Renal pelvis (tissue), 1 donor: ENCODE measurements at regions not wholly inside any gene's neighbourhood (a gene's known extent, or its start where the extent isn't known, plus 50 kb on each side); places are given as distances from the start of the nearest gene placed in this dataset.

Experiments used
- DNase-seq: peaks from one replicate; pipeline ENCODE4 v3.0.0-alpha.2; 2013

DNA sequence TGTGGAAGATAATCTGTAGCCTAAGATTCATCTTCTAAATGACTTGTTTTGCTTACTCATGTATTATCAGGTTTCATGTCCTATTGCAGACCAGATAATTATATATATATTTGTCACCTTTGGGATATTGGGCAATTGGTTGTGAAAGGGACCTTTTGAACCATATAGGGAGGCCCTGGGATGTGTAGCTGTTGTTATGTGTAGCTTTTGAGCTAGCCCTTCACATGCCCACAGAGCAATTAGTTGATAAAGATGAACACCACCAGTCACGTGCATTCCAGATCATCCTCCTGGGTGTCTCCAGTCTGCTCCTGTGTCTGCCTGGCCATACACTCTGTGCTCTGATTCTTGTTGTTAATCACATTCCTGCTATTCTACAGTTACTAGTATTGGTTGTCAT lies 431.2 kb upstream of the FBXO33 start:
- DNase-seq, result no peak

DNA sequence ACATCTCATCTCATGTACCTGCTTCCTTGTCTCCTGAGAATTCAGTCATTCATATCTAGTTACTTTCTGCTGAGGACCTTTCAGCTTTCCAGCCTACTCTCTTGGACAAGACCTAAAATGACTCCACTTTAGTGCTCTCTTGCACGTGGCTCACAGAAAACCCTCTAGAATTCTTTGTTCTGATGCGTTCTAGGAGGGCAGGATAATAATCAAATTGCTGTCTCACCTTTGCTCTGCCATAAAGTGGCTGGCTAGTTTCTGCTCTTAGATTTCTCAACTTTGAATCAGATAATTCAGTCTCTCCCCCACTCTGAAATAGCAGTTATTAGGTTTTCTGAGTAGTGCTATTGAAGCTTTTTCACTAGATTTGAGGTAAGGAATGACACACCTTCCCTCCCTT lies 429.5 kb upstream of the FBXO33 start:
- DNase-seq, result no peak

DNA sequence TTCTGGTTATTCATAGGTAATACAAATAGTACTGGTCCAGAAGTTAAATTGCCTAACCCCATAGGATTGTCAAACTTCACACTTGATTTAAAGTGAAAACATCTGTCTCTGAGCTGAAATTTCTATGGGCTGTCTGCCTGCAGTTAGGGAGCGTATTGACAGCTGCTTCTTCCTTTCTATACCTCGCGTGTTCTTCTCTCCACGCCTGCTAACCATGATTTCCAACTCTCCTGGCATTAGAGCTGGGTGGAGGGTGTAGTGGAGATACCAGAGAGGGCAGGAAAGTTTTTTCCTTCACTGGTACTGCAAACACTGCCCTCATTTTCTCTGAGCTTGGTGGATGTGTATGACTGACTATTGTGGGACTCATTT lies 429.0 kb upstream of the FBXO33 start:
- no peak for DNase-seq

DNA sequence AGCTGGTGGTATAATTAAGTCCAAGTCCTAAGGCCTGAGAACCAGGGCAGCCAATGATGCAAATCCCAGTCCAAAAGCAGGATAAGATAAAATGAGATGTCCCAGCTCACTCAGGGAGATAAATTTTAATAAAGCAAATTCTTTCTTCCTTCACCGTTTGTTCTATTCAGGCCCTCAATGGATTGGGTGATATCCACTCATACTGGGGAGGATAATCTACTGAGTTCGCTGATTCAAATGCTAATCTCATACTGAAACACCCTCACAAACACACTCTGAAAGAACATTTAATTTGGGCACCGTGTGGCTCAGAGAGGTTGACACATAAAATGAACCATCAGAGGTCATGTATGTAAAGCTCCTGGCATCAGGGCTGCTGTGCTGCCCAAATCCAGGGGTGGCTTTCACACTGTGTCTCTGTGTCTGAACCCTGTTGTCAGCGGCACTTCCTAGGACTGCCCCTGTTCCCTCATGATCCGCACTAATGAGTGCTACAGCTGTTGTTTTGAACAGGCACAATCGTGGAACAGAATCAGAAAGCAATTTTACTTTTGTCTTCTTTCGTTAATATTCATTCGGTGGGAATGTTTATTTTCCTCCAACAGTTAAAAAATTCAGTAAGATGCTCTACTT lies 428.5 kb upstream of the FBXO33 start:
- no peak for DNase-seq

DNA sequence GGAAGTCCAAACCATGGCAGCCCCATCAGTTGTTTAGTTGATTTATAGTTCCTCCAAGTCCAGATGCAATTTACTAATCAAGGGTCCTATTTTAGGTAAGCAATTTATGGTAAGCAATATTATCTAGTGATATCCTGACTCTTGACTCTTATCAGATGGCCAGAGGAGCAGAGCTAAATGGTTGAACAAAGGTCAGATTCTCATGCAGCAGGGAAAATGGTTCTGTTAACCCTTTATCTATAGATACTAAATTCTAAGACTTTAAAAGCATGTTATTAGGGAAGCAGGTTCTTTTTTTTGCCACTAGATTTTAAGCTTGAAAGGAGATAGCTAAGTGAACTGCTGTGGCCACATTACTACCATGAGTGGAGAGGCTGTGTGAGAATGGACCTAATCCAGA lies 427.1 kb upstream of the FBXO33 start:
- no peak for DNase-seq

DNA sequence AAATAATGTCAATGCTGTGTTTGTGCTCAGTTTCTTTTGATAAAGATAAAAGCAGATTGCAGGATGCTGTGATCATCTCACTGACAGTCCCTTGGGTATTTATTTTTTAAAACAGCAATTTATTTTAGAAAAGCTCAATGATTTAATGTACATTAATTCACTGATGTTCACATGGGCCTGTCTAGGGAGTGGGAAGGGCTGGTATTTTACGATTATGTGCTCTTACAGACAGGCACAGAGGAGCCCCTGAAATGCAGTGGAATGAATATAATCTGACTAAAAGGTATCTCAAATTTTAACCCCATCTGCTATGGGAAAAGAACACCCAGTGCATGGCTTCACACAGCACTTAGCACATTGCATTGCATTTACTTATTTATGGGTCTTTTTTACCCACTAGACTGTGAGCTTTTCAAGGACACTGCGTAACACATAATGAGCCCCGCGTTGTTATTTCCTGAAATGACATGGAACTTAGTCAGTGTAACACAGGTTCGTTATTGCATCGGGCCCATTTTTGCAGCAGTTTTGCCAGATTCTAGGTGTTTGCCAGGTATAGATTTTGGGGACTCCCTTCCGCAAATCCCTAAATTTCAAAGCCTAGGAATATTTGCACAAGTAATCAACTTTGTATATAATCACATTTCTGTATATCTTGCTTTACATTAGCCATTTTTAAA lies 425.3 kb upstream of the FBXO33 start:
- DNase-seq, result no peak

DNA sequence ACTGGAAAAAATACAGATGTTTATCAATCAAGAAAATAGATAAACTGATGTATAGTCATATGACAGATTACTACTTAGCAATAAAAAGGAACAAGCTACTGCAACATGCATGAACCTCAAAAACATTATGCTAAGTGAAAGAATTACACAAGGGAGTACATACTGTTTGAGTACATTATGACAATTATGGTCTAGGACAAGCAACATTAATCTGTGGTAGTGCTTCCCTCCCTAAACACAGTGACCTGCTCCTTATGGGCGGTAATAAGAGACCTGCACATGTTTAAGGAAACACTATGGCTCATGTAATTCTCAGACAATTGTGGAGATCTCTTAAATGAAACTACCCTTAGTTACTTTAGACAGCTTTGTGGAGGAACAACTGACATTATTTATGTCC lies 421.2 kb upstream of the FBXO33 start:
- DNase-seq, result no peak

DNA sequence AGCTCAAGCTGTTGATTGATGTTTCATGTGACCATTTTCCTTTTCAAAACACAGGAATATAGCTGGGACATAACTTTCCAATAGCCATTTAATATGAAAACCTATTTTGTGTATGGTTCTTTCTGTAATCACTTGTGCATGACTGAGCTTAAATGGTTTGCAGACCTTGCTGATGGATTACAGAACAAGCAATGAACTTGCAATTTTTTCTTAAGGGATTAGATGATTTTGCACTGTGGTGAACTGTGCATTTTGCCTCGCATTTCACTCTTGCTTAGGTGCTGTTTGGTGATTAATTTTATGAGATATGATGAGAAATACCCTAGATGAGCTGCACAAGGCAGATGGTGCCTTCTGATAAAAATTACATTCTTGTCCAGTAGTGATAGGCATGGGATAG lies 419.0 kb upstream of the FBXO33 start:
- no peak for DNase-seq

DNA sequence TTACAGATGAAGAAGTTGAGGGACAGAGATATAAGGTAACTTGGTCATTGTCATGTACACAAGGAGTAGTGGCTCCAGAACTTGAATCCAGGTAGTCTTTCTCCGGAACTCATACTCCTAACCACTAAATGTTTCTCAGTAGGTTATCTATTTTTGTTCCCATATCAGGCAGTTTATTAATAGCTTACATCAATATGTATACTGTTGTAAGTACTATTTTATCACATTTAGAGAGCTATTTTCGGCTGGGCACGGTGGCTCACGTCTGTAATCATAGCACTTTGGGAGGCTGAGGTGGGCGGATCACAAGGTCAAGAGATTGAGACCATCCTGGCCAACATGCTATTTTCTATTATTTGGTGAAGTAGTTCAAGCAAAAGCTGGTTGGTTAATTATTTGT lies 415.6 kb upstream of the FBXO33 start:
- no peak for DNase-seq

DNA sequence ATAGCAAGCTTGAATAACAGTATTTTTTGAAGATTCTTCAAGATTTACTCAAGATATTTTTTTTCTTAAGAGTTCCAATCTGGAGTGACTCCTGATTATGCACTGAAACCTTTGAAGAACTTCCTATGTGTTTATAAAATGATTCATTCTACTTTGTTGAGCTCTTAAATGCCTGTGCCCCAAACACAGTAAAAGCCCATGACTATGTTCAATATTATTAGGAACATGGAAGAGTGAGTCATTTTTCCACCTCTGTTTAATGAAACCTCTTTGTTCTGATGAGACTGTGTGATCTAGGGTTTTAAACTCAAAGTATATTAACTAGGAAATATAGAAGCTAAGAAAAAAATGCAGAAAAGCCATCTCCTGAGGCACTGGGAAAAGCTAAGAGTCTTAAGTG lies 415.0 kb upstream of the FBXO33 start:
- DNase-seq, result no peak

DNA sequence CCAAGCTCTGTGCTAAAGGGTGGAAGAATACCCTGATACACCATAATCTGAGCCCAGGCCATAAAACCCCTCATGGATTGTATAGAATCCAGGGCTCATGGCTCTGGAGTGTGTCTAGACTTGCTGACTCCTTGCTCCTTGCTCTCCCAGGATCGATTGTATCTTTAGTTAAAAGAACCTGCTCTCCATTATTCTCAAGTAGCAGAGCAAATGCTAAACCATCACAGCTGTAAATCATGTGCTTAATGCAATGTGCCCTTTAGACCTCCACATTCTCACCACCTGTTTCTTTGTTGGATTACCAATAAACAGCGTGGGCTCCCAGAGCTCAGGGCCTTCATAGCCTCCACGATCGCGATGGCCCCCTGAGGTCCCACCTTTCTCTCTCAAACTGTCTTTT lies 411.6 kb upstream of the FBXO33 start:
- no peak for DNase-seq

DNA sequence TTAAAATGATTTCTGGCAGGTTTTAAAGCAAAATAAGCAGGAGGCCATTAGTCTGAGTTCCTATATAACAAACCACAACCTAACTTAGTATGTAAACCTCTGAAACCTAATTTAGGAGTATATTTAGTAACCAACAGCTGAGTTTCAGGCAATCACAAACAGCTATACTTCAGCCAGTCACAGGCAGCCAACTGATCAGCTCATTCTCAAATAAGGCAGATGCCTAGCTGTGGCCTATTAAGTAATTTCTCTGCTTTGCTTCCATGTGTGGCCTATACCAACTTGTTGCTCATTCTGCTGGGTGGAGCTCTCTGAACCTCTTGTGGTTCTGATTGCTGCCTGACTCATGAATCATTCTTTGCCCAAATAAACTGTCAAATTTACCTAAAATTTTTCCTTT lies 408.9 kb upstream of the FBXO33 start:
- no peak for DNase-seq

DNA sequence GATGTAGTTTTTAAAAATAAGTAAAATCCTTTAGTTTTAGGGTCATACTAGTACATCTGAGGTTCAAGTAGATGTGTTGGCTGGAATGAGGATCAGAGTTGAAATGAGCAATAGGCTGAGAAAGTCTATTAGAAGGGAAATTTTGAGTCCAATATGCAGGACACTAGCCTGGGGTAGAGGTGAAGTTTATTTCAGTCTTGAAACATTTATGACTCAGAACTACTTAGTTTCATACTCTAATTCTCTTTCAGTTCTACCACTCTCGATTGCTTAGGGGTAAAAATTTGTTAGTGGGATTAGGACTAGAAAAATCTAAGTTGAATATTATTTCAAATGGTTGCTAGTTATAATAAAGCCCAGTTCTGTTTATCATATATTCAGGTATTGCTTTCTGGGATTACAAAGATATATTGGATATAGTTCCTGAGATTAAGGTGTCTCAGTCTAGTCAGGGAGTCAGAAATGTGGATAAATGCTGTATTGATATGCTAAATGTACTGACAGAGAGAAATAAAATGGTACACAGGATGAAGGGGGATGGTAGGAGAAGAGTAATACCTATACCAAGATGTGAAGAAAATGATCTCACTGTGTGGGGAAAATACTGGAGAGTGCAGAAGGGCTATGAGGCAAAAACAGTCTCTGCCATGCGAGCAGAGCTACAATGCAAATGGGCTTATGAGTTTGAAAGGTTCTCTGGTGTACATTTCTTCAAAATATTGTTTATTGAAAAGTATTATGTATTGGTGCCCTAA lies 395.8 kb upstream of the FBXO33 start:
- DNase-seq, result no peak

DNA sequence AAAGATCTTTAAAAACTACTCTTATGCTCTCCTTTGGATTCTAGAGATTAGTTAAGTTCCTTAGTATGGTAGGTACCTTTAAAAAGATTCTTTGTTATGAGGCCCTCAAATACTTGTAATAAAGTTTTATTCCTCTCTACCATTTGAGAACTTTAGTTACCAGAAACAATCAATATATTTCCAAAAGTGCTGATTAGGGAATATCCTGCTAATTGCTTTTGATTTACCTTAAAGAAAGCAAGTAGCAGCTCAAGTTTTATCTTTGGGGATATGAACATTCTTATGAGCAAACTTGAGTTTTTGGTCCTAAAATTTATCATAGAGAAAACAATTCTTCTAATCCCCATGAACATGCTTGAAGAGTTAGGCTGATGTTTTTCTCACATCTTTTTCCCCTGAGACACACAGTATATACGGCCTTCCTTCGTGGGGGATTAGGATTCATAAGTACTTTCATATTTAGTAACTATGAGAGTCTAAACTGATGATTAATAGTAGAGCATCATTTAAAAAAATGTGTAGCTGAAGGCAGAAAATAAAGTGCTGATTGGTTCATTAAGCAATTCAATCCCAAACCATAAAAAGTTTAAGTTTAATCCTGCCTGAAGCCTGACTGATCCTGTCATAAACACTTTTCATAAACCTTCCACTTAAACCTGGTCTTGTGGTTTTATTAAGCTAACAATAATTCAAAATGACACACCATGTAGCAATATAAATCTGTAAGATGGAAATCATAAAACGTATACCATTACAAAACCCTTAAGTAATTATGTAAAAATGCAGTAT lies 380.5 kb upstream of the FBXO33 start:
- no peak for DNase-seq

DNA sequence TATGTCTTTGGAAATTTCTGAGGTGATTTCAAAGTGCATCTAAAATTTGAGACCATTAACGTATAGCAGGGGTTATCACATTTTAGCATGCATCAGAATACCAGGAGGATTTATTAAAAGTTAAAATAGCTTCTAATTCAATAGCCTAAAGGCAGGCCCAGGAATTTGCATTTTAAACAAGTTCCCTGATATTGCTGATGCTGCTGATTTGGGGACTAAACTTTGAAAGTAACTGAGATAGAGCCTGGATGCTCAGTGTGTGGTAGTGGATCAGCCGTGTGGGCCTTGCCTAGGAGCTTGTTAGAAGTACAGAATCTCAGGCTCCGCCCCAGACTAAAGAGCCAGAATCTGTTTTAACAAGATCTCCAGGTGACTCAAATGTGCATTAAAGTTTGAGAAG lies 375.0 kb upstream of the FBXO33 start:
- no peak for DNase-seq

DNA sequence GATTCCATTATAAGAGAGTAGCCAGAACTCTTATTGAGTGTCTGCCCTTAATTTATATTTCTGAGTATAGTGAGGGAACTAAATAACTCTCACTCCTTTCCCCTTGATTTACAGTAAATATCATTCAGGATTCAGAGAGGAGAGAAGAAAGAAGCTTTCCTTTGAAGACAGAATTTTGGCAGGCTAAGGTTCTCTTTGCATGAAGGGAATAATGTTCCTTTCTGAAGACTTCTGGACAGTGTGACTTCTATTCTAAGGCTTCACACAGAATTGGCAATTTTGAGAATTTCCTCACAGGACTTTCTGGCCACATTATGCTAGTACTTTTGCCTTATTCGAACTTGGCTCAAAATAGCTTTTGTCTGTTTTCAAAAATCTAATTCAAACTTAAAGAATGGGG lies 352.2 kb upstream of the FBXO33 start:
- DNase-seq, result no peak

DNA sequence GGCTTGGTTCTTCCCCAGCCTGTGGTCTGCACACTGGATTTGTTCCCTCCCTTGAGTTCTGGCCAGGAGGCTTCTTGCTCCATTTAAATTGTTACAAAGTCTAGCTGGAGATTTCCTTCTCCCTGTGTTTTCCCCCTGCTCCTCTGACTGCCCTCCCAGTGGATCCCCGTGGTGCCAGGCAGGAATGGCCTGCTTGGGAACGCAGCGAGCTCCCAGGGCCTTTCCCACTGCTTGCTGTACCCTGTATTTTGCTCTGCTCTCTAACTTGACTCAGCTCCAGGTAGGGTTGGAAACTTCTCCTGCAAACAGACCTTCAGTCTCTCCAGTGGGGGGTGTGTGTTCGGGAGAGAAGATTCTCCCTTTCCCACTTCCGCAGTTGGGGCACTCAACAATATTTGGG lies 349.2 kb upstream of the FBXO33 start:
- DNase-seq, result no peak

DNA sequence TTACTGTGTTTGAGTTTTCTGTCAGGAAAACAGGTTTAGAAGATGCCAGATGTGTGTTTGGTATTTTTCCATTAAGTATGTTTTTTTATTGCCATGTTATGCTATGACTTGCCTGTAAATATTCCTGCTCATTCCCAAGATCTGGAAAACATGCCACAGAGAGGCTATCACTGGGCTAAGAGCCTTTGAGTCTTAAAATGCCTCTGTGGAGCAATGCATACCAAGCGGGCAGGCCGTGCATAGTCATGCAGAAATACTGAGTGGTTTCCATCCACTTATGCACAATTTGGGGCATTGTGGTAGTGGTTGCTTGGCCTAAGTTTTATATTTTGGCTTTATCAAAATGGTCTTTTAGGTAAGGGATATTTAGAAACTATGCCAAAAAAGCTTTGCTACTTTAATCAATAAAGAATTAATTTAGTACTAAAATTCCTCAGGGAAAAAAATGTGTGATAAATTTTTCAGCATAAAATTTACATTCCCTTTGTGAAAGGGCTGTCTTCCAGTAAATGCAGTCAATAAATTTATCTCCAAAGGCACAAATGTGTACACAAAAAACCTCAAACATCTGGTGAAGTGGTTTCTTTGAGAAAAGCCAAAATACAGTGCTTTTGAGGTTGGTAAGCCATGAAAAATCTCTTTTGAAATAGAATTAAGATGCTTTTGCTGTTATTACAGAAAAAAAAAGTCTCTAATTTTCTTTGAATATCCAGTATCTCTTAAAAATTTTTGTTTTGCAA lies 341.3 kb upstream of the FBXO33 start:
- DNase-seq, result no peak

DNA sequence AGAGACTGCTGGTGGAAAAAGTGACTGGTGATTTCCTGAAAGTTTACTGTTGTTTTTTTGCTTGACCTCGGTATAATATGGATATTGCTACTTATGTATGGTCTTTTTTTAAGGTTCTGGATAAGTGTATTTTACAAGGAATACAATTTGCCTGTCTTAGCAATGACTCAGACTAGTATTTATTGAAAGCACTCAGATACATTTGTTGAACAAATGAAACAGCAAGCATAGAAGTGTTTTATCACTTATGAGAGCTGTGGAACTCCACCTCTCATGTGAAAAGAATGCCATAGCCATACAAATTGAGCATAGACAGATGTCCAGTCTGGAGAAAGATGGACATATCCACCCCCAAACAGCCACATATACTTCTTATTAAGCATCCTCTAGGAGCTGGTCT lies 340.4 kb upstream of the FBXO33 start:
- DNase-seq, result no peak

DNA sequence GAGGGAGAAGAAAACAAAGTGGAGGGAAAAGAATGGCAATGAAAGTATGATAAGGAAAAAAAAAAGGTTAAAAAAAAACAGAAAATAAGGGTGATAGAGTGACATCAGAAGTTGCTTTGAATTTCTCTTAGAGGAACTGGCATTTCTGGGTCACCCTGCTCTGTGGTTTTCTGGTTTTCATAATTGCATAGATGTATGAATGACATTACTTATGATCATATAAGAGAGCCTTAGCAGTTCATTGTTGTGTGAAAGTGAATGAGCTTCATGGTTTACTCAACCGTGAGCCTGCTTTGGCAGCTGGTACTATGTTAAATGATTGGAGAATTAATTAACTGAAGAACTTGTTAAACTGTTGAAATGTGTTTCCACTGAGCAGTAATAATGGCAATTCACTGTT lies 336.4 kb upstream of the FBXO33 start:
- no peak for DNase-seq

DNA sequence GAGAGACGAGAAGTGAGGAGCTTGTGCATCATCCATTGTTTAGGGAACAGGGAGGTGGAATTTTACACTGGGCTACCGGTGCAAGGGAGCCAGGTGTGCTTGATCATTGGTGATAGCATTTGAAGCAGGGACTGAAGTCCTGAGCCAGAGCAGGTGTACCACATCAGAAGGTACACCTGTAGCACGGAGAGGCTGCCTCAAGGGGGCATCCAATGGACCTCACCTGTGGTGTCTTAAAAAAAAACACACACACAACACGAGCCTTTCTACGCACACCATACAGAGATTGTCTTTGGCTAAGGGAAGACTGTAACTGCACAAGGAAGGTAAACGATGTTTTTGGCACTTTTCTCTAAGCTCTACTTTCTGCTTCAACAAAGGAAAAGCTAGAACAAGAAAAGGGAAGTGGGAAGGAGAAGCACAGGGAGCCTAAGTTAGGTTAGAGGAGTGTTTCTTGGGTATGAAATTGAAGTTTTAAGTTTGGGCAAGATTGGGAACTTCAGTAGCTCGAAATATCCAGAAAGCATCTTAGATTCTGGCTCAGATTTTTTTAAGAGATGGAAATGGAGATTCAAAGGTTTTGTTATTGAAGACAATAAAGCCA lies 334.3 kb upstream of the FBXO33 start:
- no peak for DNase-seq

DNA sequence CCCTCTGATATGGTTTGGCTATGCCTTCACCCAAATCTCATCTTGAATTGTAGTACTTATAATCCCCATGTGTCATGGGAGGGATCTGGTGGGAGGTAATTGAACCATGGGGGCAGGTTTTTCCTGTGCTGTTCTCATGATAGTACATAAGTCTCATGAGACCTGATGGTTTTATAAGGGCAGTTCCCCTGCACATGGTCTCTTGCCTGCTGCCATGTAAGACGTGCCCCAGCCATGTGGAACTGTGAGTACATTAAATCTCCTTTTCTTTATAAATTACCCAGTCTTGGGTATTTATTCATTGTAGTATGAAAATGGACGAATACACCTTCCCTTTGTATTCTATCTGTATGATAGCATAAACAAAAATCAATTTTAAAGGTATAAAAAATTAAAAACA lies 333.4 kb upstream of the FBXO33 start:
- no peak for DNase-seq
